H1 (cell line): ENCODE measurements at regions not wholly inside any gene's neighbourhood (a gene's known extent, or its start where the extent isn't known, plus 50 kb on each side); places are given as distances from the start of the nearest gene placed in this dataset. TPM values are rescaled to one million over a fixed set of nuclear protein-coding genes. Genes with fewer than 3 reads are reported as not detected.

Experiments
- small RNA-seq: library from polyadenylated mRNA; stranded (forward); fragments of <200 nt; extraction: miRNeasy Mini kit (QIAGEN cat#:217004); gene quantifications from one replicate; pipeline ENCODE3, GENCODE V24; 2013; ENCODE audit not compliant: insufficient read depth

Small RNA genes in the stretch of these regions (small RNA-seq; reads per million reads assigned to genes)
- gene AC109635.3, result not detected
